ENCODE measurements at regions not wholly inside any gene's neighbourhood (a gene's known extent, or its start where the extent isn't known, plus 50 kb on each side); places are given as distances from the start of the nearest gene placed in this dataset.

DNA sequence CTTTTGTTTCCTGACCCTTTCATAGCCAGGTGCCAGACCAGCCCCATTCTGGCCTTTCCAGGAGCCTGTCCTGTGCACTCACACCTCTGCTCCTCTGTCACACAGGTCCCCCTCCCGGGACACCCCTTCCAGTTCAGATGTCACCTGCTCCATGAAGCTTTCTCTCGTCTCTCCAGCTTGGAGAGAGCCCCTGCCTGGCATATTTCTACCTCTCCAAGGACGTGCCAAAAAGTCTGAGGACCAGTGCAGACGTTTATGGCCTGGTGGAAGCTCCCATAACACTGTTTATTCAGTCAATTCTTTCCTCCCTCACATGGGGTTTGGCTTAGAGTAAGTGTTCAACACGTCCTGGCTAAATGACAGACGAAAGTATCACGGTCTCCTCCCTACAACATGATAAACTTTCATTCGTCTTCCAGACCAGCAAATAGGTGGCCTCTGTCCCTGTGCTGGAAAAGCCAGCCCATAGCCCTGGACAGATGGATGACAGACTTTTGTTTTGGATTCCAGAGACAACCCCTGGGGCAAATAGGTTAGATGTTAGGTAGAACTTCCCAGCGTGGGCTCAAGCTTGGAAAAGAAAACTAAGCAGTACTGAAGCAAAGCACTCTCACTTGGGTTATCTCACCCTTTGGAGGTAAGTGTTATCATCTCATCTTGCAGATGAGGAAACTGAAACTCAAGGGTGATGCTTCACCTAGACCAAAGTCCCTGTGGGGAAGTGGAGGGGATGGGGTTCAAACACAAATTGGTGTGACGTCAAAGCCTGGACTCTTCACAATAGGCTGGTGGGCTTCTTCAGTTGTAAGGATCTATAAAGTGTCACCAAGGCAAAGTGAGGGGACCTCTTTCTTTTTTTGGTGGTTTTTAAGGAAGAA lies 52.9 kb upstream of the ECE1 start:
- peak overlapping the region; percentile 96 for H3K27ac Mint-ChIP-seq
- H3K4me1 Mint-ChIP-seq (ENCODE audit: low read depth), result peaks cover 56% of the 10 kb centered on the region
- peak; percentile 43 to 57 for DNase-seq
- H3K4me3 Mint-ChIP-seq, result peak overlapping the region; percentile 92 to 96
- H3K27me3 Mint-ChIP-seq (ENCODE audit: low read depth), result no peaks in the 10 kb centered on the region
- peaks cover 10 to 16% of the 10 kb centered on the region in 2 donors for H3K36me3 Mint-ChIP-seq (ENCODE audit: insufficient read depth in 2 of 2)
- ATAC-seq (replicated peaks in 1 of 2), result peak; percentile 34 to 53
- H3K9me3 Mint-ChIP-seq, result no peaks in the 10 kb centered on the region

DNA sequence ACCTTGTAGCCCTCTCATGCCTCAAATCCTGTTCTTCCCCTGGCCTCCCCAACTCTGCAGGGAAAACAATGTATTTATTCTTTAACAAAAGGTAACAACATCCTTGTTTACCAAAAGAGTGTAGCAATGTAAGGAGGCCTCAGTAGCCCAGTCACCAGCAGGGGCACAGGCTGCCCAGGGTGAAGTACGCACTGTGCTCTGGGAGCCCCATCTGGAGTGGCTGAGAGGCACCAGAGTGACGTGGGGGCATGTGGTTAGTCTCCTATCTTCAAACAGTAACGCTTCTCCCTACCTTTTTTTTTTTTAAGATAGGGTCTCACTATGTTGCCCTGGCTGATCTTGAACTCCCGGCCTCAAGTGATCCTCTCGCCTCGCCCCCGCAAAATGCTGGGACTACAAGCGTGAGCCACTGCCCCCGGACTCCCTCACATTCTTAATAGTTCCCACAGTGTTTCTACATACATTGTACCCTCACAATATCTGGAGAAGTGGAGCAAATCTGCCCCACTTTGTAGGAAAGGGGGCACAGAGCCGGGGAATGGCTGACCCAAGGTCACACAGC lies 51.3 kb upstream of the ECE1 start:
- ATAC-seq (replicated peaks in 1 of 2) (no peak), DNase-seq (no peak)
- H3K27ac Mint-ChIP-seq, result no peak overlapping the region
- peaks cover 72% of the 10 kb centered on the region for H3K4me1 Mint-ChIP-seq (ENCODE audit: low read depth)
- H3K36me3 Mint-ChIP-seq (ENCODE audit: insufficient read depth in 2 of 2), result peaks cover 10 to 18% of the 10 kb centered on the region in 2 donors
- no peaks in the 10 kb centered on the region for H3K9me3 Mint-ChIP-seq
- H3K27me3 Mint-ChIP-seq (ENCODE audit: low read depth), result no peaks in the 10 kb centered on the region
- H3K4me3 Mint-ChIP-seq, result peak overlapping the region; percentile 92 to 96

DNA sequence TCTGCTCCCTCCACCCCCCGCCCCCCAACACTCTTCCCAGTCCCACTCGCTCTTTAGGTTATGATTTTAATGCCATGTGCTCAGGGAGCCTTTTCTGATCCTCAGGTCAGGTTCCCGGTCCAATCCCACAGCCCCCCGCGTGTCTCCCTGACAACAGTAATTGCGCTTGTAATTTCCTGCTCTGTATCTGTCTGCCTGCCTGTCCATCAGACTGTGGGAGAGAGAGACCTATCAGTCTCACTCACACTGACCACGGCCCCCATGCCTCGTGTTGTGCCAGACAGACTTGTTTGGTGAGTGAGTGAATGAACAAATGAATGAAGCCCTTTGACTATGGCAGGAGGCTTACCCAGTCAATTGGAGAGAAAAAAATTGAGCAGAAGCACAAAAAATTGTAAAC lies 50.8 kb upstream of the ECE1 start:
- peak overlapping the region; percentile 3 to 92 for H3K4me3 Mint-ChIP-seq
- no peaks in the 10 kb centered on the region for H3K27me3 Mint-ChIP-seq (ENCODE audit: low read depth)
- DNase-seq (no peak), ATAC-seq (replicated peaks in 1 of 2) (no peak)
- peaks cover 10 to 18% of the 10 kb centered on the region in 2 donors for H3K36me3 Mint-ChIP-seq (ENCODE audit: insufficient read depth in 2 of 2)
- H3K9me3 Mint-ChIP-seq, result no peaks in the 10 kb centered on the region
- H3K27ac Mint-ChIP-seq, result peak overlapping the region; percentile 85
- peaks cover 77% of the 10 kb centered on the region for H3K4me1 Mint-ChIP-seq (ENCODE audit: low read depth)

DNA sequence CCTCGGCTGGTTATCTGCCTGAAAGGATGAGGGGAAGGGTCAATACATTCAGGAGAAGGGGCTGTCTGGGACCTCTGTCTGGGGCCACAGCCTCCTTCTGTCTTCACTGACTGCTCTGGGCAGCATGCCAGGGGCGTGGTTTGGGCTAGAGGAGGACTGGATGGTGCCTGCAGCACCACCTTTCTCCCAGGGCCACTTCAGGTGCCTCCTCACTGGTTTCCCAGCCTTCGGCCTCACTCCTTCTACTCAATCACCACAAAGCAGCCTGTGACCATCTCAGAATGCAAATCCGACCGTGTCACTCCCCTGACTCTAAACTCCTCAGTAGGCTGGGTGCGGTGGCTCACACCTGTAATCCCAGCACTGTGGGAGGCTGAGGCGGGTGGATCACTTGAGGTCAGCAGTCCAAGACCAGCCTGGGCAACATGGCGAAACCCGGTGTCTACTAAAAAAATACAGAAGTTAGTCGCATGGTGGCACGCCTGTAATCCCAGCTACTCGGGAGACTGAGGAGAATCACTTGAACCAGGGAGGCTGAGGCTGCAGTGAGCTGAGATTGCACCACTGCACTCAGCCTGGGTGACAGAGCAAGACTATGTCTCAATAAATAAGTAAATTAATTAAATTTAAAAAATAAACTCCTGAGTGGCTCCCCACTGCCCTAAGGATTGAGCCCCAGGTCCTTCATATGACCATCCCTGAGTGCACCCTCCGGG lies 50.1 kb upstream of the ECE1 start:
- Mint-ChIP-seq H3K27ac (no peak overlapping the region), H3K27me3 (ENCODE audit: low read depth) (no peaks in the 10 kb centered on the region), H3K4me3 (no peak overlapping the region), H3K9me3 (no peaks in the 10 kb centered on the region), H3K4me1 (ENCODE audit: low read depth) (peaks cover 84% of the 10 kb centered on the region), H3K36me3 (ENCODE audit: insufficient read depth in 2 of 2) (peaks cover 10 to 18% of the 10 kb centered on the region in 2 donors)
- ATAC-seq (replicated peaks in 1 of 2), result no peak
- no peak for DNase-seq

All from activated T-cell treated with anti-CD3 and anti-CD28 coated beads, Interleukin-2, amount 50 U/mL, for 72 hours (primary cell).